GM21447 (cell line): ENCODE measurements at regions not wholly inside any gene's neighbourhood (a gene's known extent, or its start where the extent isn't known, plus 50 kb on each side); places are given as distances from the start of the nearest gene placed in this dataset.

ENCODE experiments used
- ATAC-seq: cut with Tn5 transposase; IDR thresholded peaks from one replicate; pipeline ENCODE4 v1.9.1; 2021; ENCODE audit not compliant: unreplicated experiment

DNA sequence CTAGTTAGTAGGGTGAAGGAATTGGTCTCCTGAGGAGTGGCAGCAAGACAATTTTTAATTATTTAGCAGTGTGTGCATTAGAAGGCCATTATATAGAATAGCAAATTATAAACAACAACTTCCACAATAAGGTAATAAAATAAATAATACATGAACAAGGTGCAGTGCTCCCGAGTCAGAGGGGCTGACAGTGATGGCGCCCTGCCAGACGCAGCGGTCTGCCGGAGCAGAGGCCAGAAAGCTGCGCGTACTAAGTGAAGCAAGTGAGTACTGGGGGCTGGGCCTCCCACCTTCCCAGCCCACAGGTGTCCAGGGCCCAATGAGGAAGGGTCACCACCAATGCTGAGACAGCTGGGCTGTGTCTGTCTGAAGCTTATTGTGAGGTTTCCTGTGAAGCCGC is 72.0 kb upstream of the VRK1 start:
- no peak for ATAC-seq

- ATAC-seq, result no peak
These were observed 70.1 kb upstream of the VRK1 start for GRCh38 chr14:96727073-96727472.

DNA sequence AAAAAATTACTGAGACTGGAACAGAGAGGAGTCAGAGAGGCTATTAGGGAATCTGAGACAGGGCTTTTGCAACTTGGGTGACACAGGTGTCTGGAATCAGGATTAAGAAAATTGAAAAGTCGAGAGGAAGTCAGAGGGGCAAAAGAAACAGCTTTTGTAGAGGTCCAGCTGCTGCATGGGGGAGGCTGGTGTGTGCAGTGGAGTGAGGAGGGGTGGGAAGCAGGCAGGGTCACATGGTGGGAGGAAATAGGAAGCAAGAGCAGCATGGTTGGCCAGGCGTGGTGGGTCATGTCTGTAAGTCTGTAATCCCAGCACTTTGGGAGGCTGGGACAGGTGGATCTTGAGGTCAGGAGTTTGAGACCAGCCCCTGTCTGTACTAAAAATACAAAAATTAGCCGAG is 69.7 kb upstream of the VRK1 start:
- no peak for ATAC-seq

GRCh38 chr14:96727980-96728717 is 69.0 kb upstream of the VRK1 start:
- ATAC-seq, result no peak

DNA sequence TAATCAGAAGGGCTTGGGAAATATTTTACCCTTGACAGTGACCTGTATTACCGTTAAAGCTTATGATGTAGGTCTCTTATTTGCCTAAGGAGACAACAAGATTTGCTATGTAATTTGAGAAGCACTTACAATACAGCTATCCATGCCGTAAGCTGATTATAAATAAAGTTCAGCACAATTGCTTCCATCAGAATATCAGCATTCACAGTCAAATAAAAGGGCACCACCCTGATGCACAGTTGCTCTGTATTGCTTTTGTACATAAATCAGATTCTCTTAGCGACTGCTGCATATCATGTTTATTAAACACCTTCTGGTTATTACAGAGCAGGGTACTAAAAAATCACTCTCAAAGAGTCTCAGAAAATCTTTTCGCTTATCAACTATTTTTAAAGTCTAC is 67.3 kb upstream of the VRK1 start:
- no peak for ATAC-seq

DNA sequence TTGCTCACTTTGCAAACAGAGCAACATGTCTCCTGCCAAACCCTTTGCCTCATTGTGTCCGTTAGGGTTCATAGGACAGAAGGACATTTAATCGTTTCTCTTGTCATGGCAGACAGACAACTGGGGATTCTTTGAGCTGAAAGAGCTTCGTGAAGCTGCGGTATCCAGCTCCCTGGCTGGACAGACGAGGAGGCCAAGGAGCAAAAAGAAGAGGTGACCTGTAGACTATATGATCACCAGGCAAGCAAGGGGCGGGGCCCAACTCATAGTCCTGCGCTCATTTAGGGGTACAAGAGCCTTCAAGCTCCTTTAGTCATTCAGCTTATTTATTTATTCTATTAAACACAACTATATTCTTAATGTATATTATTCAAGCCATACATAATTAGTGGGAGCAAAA is 66.8 kb upstream of the VRK1 start:
- ATAC-seq, result no peak

DNA sequence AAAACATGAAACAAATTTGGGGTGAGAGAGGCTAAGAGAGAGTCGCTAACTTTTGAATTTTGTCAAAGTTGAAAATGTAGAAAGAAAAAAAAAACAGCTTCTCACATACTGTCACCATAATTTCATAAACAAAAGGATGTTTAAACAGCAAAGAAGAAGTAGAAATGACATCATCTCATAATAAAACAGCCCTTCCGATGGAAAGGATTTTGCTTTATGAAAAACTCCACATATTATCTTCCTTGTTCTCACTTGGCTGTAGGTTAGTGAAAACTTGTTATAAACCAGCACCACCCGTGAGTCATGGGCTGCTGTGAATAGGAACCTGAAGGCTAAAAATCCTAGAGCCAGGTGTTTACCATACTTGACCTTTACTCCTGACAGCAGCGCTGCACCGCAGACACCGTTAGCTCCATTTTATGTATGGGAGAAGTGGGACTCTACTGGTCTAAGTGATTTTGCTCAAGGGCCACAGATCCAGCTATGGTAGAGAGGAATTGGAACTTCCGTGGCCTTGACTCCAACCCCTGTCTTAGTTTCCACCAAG is 63.0 kb upstream of the VRK1 start:
- ATAC-seq, result no peak

DNA sequence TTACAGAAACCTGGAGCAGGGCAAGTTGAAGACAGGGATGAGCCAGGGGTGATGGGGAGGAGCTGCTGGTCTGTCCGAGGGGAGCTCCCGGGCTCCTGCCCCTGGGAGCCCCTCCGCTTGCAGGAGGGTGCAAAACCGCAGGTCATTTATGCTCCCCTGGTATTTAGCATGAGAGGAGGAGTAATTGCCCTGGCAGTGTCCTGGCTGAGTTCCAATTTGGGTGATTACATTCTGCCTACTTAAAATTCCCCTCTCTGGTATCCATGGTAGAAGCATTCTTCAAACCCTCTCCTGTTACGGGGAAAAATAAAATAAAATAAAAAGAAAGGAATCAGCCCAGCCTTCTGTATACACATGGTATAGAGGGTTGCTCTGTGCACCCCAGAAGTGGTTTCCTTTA is 61.7 kb upstream of the VRK1 start:
- ATAC-seq, result no peak

GRCh38 chr14:96736439-96736838 is 60.7 kb upstream of the VRK1 start:
- ATAC-seq, result no peak

DNA sequence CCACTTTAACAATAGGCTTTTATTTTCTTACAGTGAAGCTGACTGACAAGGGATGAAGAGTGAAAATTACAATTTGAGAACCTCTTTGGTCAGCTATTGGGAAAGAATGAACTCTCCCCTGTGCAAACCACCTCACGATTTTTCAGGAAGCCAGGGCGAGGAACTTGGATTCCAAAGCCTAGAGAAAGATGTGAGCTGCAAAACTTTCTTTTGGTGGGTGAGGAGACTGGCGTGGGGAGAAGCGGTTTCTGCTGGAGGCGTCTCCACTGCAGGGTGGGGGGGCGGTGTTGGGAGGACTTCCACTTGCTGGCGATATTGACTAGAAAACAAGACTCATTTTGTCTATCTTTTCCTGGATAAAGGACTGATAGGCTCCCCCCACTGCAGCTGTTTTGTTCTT is 59.3 kb upstream of the VRK1 start:
- ATAC-seq, result no peak

- no peak for ATAC-seq
These were observed 57.8 kb upstream of the VRK1 start for GRCh38 chr14:96739200-96739910.

- ATAC-seq, result no peak
These were observed 55.8 kb upstream of the VRK1 start for GRCh38 chr14:96741151-96741977.

GRCh38 chr14:96744262-96744661 is 52.9 kb upstream of the VRK1 start:
- ATAC-seq, result no peak

DNA sequence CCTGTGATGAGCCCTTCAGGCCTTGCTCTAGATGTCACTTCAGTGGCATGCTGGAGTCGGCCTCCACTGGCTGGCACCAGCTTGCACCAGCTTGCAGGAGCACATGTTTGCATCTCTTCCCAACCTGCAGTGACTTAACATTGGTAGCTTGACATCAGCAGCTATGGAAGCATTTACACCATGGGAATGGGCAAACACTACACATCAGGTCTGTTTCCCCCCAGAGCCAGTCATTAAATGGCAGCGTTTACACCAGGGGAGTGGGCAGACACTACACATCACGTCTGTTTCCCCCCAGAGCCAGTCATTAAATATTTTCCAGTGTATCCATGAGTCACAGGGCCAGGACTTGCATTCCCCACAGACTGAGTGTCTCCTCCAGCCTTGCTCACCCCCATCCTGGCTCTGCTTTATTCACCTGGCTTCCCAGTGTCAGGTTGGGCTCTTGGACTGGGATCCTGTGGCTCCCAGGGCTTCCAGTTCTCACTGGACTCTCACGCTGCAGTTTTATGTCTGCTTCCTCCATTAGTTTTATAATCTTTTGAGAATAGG is 51.6 kb upstream of the VRK1 start:
- ATAC-seq, result no peak

DNA sequence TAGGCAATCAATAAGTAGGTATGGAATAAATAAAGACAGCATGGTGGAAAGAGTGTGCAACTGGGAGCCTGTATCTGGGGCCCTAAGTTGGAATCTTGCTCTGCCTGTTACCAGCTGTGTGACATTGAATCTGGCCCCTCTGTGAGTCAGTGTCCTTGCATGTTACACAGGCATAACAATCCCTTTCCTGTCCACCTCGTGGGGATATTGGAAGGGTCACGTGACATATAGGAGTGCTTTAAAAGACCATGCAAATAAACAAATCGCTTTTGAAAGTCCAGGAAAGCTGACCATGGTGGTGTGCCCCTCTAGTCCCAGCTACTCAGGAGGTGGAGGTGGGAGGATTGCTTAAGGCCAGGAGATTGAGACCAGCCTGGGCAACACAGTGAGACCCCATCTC is 51.1 kb upstream of the VRK1 start:
- no peak for ATAC-seq

GRCh38 chr14:96747006-96747405 is 50.2 kb upstream of the VRK1 start:
- no peak for ATAC-seq
